ENCODE measurements at regions not wholly inside any gene's neighbourhood (a gene's known extent, or its start where the extent isn't known, plus 50 kb on each side); places are given as distances from the start of the nearest gene placed in this dataset.

DNA sequence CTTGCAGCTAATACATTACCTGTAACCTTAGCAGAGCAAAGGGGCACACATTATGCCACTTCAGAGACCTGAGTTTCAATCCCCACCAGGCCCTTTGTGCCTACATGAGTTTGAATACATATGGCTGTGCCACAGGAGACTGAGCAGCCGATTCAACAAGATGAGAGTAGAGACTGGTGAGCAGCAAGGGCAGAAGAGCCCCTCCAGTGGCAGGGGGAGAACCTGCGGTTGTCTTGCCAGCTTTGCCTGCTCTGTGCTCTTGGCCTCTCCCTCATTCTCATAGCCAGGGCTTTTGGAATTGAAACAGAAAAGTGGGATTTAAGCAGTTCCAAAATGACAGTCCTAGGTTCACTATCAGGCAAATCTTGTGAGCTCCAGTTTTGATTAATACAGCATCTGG is 52.3 kb upstream of the CLNK start:
- in situ Hi-C loops (cut with MboI; ENCODE audit: low pct_ligation_motif_present in 1 of 4, low pct_unique_long_range_greater_than_20kb in 1 of 4, low sequenced_read_pairs in 3 of 4) (no loop called here), intact Hi-C loops (cut with DNase I; ENCODE audit: low total_unique reads) (no loop called here)
- Histone ChIP-seq H3K36me3 (no peaks in the 10 kb centered on the region), H3K4me1 (no peaks in the 10 kb centered on the region), H3K4me3 (no peak overlapping the region), H3K27me3 (no peaks in the 10 kb centered on the region), H3K9me3 (no peaks in the 10 kb centered on the region), H3K27ac (no peak overlapping the region)
- 82% methylated on average over 2 of the region's 2 CpGs; no CpG with 5 or more reads in 1 of the 2 donors for WGBS, 2 donors (ENCODE audit: low coverage in 1 of 2)
- DNase-seq, result no peak
- TF ChIP-seq EP300 (IDR thresholded peaks at IDR 0.05; ENCODE audit: low read depth), result no peak
- no peak for TF ChIP-seq CTCF (IDR thresholded peaks at IDR 0.05)
- TF ChIP-seq POLR2A (IDR thresholded peaks at IDR 0.05), result no peak
- TF ChIP-seq POLR2AphosphoS5 (IDR thresholded peaks at IDR 0.05), result no peak

DNA sequence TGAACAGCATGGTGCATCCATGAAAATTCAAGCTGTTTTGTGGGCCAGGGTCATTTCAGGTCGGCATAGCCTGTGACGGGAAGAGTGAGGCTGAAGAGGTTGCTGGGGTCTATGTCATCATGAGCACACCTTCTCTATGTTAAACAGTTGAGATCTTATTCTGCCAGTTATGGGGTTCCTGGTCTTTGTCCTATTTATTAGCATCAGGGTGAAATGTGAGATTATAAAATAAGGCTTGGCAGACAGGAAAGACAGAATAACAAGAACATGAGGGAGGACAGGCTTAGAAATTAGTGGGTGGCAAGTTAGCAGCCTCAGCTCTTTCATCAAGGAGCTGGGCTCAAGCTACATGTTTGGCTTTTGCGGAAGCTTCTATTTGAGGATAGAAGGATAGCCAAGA is 51.7 kb upstream of the CLNK start:
- Histone ChIP-seq H3K27me3 (no peaks in the 10 kb centered on the region), H3K4me3 (no peak overlapping the region), H3K27ac (no peak overlapping the region), H3K4me1 (no peaks in the 10 kb centered on the region), H3K36me3 (no peaks in the 10 kb centered on the region), H3K9me3 (no peaks in the 10 kb centered on the region)
- no peak for DNase-seq
- WGBS, 2 donors (ENCODE audit: low coverage in 1 of 2), result 80 to 89% methylated on average over 1 to 3 of the region's 3 CpGs
- in situ Hi-C loops (cut with MboI; ENCODE audit: low pct_ligation_motif_present in 1 of 4, low pct_unique_long_range_greater_than_20kb in 1 of 4, low sequenced_read_pairs in 3 of 4) (no loop called here), intact Hi-C loops (cut with DNase I; ENCODE audit: low total_unique reads) (no loop called here)
- TF ChIP-seq CTCF (IDR thresholded peaks at IDR 0.05), result no peak
- TF ChIP-seq POLR2AphosphoS5 (IDR thresholded peaks at IDR 0.05), result no peak
- TF ChIP-seq EP300 (IDR thresholded peaks at IDR 0.05; ENCODE audit: low read depth), result no peak
- no peak for TF ChIP-seq POLR2A (IDR thresholded peaks at IDR 0.05)

DNA sequence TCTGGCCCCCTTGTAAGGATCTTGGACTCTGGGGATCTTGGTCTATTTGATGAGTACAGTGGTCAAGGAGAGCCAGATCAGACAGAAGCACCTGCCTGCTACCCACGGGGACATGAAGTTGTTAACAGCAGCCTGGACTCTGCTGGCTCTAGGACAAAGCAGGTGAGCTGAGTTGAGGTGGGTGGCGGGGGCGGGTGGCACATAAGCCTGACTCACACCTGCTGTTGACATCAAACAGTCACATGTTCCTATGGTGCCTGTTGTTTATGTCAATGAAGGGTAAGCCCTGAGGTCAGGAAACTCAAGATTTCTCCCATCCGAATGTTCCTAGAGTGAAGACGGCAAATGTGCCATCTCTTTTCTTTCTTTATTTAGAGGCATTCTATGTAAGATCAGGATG is 50.1 kb upstream of the CLNK start:
- Histone ChIP-seq H3K27me3 (no peaks in the 10 kb centered on the region), H3K4me1 (no peaks in the 10 kb centered on the region), H3K9me3 (no peaks in the 10 kb centered on the region), H3K36me3 (no peaks in the 10 kb centered on the region), H3K27ac (no peak overlapping the region), H3K4me3 (no peak overlapping the region)
- intact Hi-C loops (cut with DNase I; ENCODE audit: low total_unique reads), result no loop called here
- in situ Hi-C loops (cut with MboI; ENCODE audit: low pct_ligation_motif_present in 1 of 4, low pct_unique_long_range_greater_than_20kb in 1 of 4, low sequenced_read_pairs in 3 of 4), result no loop called here
- DNase-seq, result no peak
- WGBS, 2 donors (ENCODE audit: low coverage in 1 of 2), result 80 to 88% methylated on average over 2 to 5 of the region's 5 CpGs
- TF ChIP-seq EP300 (IDR thresholded peaks at IDR 0.05; ENCODE audit: low read depth) (no peak), POLR2AphosphoS5 (IDR thresholded peaks at IDR 0.05) (no peak), POLR2A (IDR thresholded peaks at IDR 0.05) (no peak), CTCF (IDR thresholded peaks at IDR 0.05) (no peak)
